T-helper 9 cell (primary cell): ENCODE measurements at regions not wholly inside any gene's neighbourhood (a gene's known extent, or its start where the extent isn't known, plus 50 kb on each side); places are given as distances from the start of the nearest gene placed in this dataset.
"Not testable (repeated sequence)": the region's sequence is repeated elsewhere in the genome, so short reads cannot be mapped to it uniquely, and the experiment has no call there.

Experiments
- DNase-seq: peaks from one replicate; pipeline ENCODE4 v3.0.0-alpha.2; 2020

- DNase-seq, result no peak
These were observed 480.7 kb downstream of the CSNK1G3 start for GRCh38 chr5:123992641-123993040.

- DNase-seq, result no peak
These were observed 476.0 kb downstream of the CSNK1G3 start for GRCh38 chr5:123987956-123988355.

GRCh38 chr5:123976379-123977033 is 464.5 kb downstream of the CSNK1G3 start:
- DNase-seq, result no peak

GRCh38 chr5:123975521-123975920 is 463.5 kb downstream of the CSNK1G3 start:
- DNase-seq, result not testable (repeated sequence)

GRCh38 chr5:123966781-123967180 is 454.8 kb downstream of the CSNK1G3 start:
- DNase-seq, result no peak

GRCh38 chr5:123965626-123966025 is 453.6 kb downstream of the CSNK1G3 start:
- DNase-seq, result no peak

DNA sequence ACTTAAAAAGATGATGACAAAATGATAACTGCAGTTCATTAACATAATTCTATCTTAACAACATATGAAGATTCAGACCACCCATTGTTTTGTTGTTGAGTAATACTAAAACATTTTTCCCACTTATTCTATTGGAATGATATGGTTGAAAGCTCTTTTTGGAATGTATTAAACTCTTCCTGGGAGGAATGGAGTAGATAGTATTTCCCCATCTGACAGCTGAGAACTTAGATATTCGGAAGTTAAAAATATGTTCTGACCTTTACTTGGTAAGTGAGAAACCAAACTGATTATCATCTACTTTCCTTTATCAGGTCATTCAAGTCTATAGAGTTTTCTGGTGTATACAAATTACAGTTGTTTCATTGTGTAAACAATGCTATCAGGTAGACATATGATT is 452.9 kb downstream of the CSNK1G3 start:
- no peak for DNase-seq

- DNase-seq, result no peak
These were observed 448.5 kb downstream of the CSNK1G3 start for GRCh38 chr5:123960526-123960925.

GRCh38 chr5:123951582-123951977 is 439.6 kb downstream of the CSNK1G3 start:
- no peak for DNase-seq

- DNase-seq, result no peak
These were observed 439.0 kb downstream of the CSNK1G3 start for GRCh38 chr5:123950701-123951581.

- DNase-seq, result no peak
These were observed 437.9 kb downstream of the CSNK1G3 start for GRCh38 chr5:123949807-123950340.

DNA sequence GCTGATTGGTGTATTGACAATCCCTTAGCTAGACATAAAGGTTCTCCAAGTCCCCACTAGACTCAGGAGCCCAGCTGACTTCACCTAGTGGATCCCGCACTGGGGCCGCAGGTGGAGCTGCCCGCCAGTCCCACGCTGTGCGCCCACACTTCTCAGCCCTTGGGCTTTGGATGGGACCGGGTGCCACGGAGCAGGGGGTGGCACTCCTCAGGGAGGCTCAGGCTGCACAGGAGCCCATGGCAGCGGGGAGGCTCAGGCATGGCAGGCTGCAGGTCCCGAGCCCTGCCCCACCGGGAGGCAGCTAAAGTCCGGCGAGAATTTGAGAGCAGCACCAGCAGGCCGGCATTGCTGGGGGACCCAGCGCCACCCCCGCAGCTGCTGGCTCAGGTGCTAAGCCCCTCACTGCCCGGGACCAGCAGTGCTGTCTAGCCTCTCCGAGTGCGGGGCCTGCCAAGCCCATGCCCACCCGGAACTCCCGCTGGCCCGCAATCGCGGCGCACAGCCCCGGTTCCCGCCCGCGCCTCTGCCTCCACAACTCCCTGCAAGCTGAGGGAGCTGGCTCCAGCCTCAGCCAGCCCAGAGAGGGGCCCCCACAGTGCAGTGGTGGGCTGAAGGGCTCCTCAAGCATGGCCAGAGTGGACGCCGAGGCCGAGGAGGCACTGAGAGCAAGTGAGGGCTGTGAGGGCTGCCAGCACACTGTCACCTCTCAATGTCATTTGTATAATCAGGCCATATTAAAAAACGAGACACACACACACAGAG is 437.2 kb downstream of the CSNK1G3 start:
- DNase-seq, result no peak

- DNase-seq, result no peak
These were observed 435.8 kb downstream of the CSNK1G3 start for GRCh38 chr5:123947797-123948196.

GRCh38 chr5:123945548-123945947 is 433.6 kb downstream of the CSNK1G3 start:
- DNase-seq, result no peak

GRCh38 chr5:123943151-123943550 is 431.2 kb downstream of the CSNK1G3 start:
- no peak for DNase-seq

GRCh38 chr5:123940416-123940815 is 428.4 kb downstream of the CSNK1G3 start:
- no peak for DNase-seq

GRCh38 chr5:123937230-123937629 is 425.3 kb downstream of the CSNK1G3 start:
- DNase-seq, result no peak

GRCh38 chr5:123936548-123936947 is 424.6 kb downstream of the CSNK1G3 start:
- DNase-seq, result no peak

DNA sequence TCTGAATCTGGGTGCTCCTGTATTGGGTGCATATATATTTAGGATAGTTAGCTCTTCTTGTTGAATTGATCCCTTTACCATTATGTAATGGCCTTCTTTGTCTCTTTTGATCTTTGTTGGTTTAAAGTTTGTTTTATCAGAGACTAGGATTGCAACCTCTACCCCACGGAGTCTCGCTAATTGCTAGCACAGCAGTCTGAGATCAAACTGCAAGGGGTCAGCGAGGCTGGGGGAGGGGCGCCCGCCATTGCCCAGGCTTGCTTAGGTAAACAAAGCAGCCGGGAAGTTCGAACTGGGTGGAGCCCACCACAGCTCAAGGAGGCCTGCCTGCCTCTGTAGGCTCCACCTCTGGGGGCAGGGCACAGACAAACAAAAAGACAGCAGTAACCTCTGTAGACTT is 421.8 kb downstream of the CSNK1G3 start:
- not testable (repeated sequence) for DNase-seq

GRCh38 chr5:123929055-123929474 is 417.1 kb downstream of the CSNK1G3 start:
- DNase-seq, result no peak

GRCh38 chr5:123928401-123928800 is 416.4 kb downstream of the CSNK1G3 start:
- no peak for DNase-seq

- DNase-seq, result no peak
These were observed 409.2 kb downstream of the CSNK1G3 start for GRCh38 chr5:123921193-123921592.
